H1 (cell line): ENCODE measurements at regions not wholly inside any gene's neighbourhood (a gene's known extent, or its start where the extent isn't known, plus 50 kb on each side); places are given as distances from the start of the nearest gene placed in this dataset.

Experiments
- CTCF ChIA-PET: fragments of 300-600 bp; sonication (Branson Sonifier 250); formaldehyde crosslinking; loops from one replicate; lab custom pipeline; 2021; ENCODE audit not compliant: partially characterized antibody; lab: Charles Lee
- POLR2A ChIA-PET: fragments of 300-600 bp; sonication (Branson Sonifier 250); formaldehyde crosslinking; loops from one replicate; lab custom pipeline; 2021; ENCODE audit warnings: inconsistent platforms; ENCODE audit not compliant: partially characterized antibody; lab: Charles Lee
- DNase-seq, 2 experiments: peaks; one replicate each; pipeline versions ENCODE4 v3.0.0 to v3.0.0-alpha.2; 2010 to 2022; ENCODE audit warnings: low spot score in 2 of 2, low read depth in 1 of 2, mixed read lengths in 1 of 2
- FAIRE-seq: peaks from 2 replicates; lab custom pipeline; 2011; peaks lifted over from hg19 to GRCh38; lab: Jason Lieb, UNC
- H2AFZ ChIP-seq: 2 replicates; pipeline ENCODE4 v1.8.1; 2012; ENCODE audit warnings: low read length, inconsistent platforms
- H2AK5ac ChIP-seq: 2 replicates; pipeline ENCODE4 v1.6.1; 2013; ENCODE audit warnings: low read depth, low read length
- H2BK120ac ChIP-seq: replicated peaks from 2 replicates; pipeline ENCODE3; 2013; ENCODE audit warnings: low read depth, low read length, inconsistent platforms
- H2BK12ac ChIP-seq: 2 replicates; pipeline ENCODE4 v1.6.1; 2013; ENCODE audit warnings: low read depth, low read length
- H2BK15ac ChIP-seq: 2 replicates; pipeline ENCODE4 v1.6.1; 2013; ENCODE audit warnings: low read length
- H2BK20ac ChIP-seq: 2 replicates; pipeline ENCODE4 v1.6.1; 2013; ENCODE audit warnings: low read length
- H2BK5ac ChIP-seq: 2 replicates; pipeline ENCODE4 v1.6.1; 2013; ENCODE audit warnings: low read depth, low read length
- H3K14ac ChIP-seq: 2 replicates; pipeline ENCODE4 v1.6.1; 2013; ENCODE audit warnings: inconsistent platforms; ENCODE audit not compliant: insufficient read length
- H3K18ac ChIP-seq: 2 replicates; pipeline ENCODE4 v1.6.1; 2013; ENCODE audit warnings: low read length; ENCODE audit errors: extremely low read depth
- H3K23ac ChIP-seq: 2 replicates; pipeline ENCODE4 v1.6.1; 2013; ENCODE audit warnings: inconsistent platforms; ENCODE audit not compliant: insufficient read length
- H3K23me2 ChIP-seq: 2 replicates; pipeline ENCODE4 v1.6.1; 2013; ENCODE audit warnings: low read depth, low read length
- H3K27ac ChIP-seq: 2 replicates; pipeline ENCODE4 v1.6.1; 2011; ENCODE audit warnings: low read depth, low read length, inconsistent platforms
- H3K27me3 ChIP-seq, 4 experiments: replicated peaks in 1 of 4; 1 replicate in 1 of 4; 2 replicates in 3 of 4; pipeline versions ENCODE4 v1.6.1 to v1.8.1; 2011 to 2013; ENCODE audit warnings: low read length in 3 of 4, mild to moderate bottlenecking in 3 of 4, inconsistent platforms in 2 of 4, mixed read lengths in 2 of 4, moderate library complexity in 1 of 4; ENCODE audit not compliant: control insufficient read depth in 3 of 4, insufficient read depth in 3 of 4; ENCODE audit errors: extremely low read depth in 1 of 4
- H3K36me3 ChIP-seq, 4 experiments: 2 replicates each; pipeline versions ENCODE4 v1.6.1 to v1.8.1; 2011 to 2013; ENCODE audit warnings: mild to moderate bottlenecking in 4 of 4, low read length in 3 of 4, moderate library complexity in 2 of 4, control low read depth in 1 of 4, inconsistent platforms in 1 of 4; ENCODE audit not compliant: insufficient read depth in 4 of 4, control insufficient read depth in 2 of 4
- H3K4ac ChIP-seq: replicated peaks from 2 replicates; pipeline ENCODE3; 2013; ENCODE audit warnings: low read length, low read depth, mixed read lengths, inconsistent platforms; ENCODE audit not compliant: insufficient read length
- H3K4me1 ChIP-seq, 4 experiments: replicated peaks in 1 of 4; 1 replicate in 1 of 4; 2 replicates in 3 of 4; pipeline versions ENCODE4 v1.6.1 to v1.8.1; 2011 to 2013; ENCODE audit warnings: low read length in 3 of 4, inconsistent platforms in 2 of 4, mixed read lengths in 1 of 4; ENCODE audit not compliant: insufficient read depth in 4 of 4, control insufficient read depth in 3 of 4
- H3K4me2 ChIP-seq, 2 experiments: 2 replicates each; pipeline versions ENCODE4 v1.6.1 to v1.8.1; 2011 to 2013; ENCODE audit warnings: low read depth in 2 of 2, low read length in 2 of 2, control low read depth in 1 of 2, inconsistent platforms in 1 of 2, mild to moderate bottlenecking in 1 of 2; ENCODE audit not compliant: insufficient read depth in 1 of 2
- H3K4me3 ChIP-seq, 4 experiments: fragments of 200-600, 300-600 bp in 1 of 4; sonication (generic), shearing (Covaris generic), sonication (Bioruptor Twin) in 1 of 4; 2 replicates each; pipeline versions ENCODE4 v1.5.1 to v1.8.1; 2011 to 2016; ENCODE audit warnings: low read length in 4 of 4, low read depth in 3 of 4, control low read depth in 2 of 4, inconsistent platforms in 2 of 4, mild to moderate bottlenecking in 2 of 4, mixed read lengths in 1 of 4, moderate library complexity in 1 of 4; ENCODE audit not compliant: insufficient read depth in 2 of 4; ENCODE audit errors: extremely low read depth in 1 of 4
- H3K56ac ChIP-seq: replicated peaks from 2 replicates; pipeline ENCODE3; 2013; ENCODE audit warnings: low read depth, mild to moderate bottlenecking, mixed read lengths, low read length, inconsistent platforms; ENCODE audit not compliant: insufficient read length
- H3K79me1 ChIP-seq: 2 replicates; pipeline ENCODE4 v1.6.1; 2013; ENCODE audit warnings: low read depth, low read length, control low read depth
- H3K79me2 ChIP-seq, 2 experiments: 2 replicates each; pipeline versions ENCODE4 v1.6.1 to v1.8.1; 2012 to 2013; ENCODE audit warnings: low read length in 2 of 2, mild to moderate bottlenecking in 2 of 2, inconsistent platforms in 1 of 2; ENCODE audit not compliant: insufficient read depth in 2 of 2, control insufficient read depth in 1 of 2
- H3K9ac ChIP-seq, 4 experiments: replicated peaks in 1 of 4; 1 replicate in 1 of 4; 2 replicates in 3 of 4; pipeline versions ENCODE4 v1.6.1 to v1.8.1; 2011 to 2013; ENCODE audit warnings: low read depth in 3 of 4, low read length in 3 of 4, control low read depth in 2 of 4, mild to moderate bottlenecking in 2 of 4, moderate library complexity in 2 of 4, inconsistent platforms in 1 of 4; ENCODE audit errors: extremely low read depth in 1 of 4
- H3K9me3 ChIP-seq, 2 experiments: 2 replicates each; pipeline versions ENCODE4 v1.6.1 to v1.8.1; 2012 to 2013; ENCODE audit warnings: mild to moderate bottlenecking in 2 of 2, moderate library complexity in 2 of 2, control low read depth in 1 of 2, inconsistent platforms in 1 of 2, low read depth in 1 of 2, low read length in 1 of 2, mixed read lengths in 1 of 2; ENCODE audit not compliant: insufficient read depth in 2 of 2
- H4K20me1 ChIP-seq, 2 experiments: replicated peaks in 1 of 2; 2 replicates each; pipeline versions ENCODE3 to v1.8.1; 2011 to 2013; ENCODE audit warnings: inconsistent platforms in 2 of 2, low read length in 2 of 2, mild to moderate bottlenecking in 1 of 2; ENCODE audit not compliant: insufficient read depth in 2 of 2, control insufficient read depth in 1 of 2
- H4K5ac ChIP-seq: 2 replicates; pipeline ENCODE4 v1.6.1; 2013; ENCODE audit warnings: low read length, low read depth, mixed read lengths, inconsistent platforms; ENCODE audit not compliant: insufficient read length
- H4K8ac ChIP-seq: 2 replicates; pipeline ENCODE4 v1.8.0; 2013; ENCODE audit warnings: mild to moderate bottlenecking, moderate library complexity, low read length, inconsistent platforms; ENCODE audit not compliant: insufficient read depth; ENCODE audit errors: extremely low read depth
- H4K91ac ChIP-seq: replicated peaks from 2 replicates; pipeline ENCODE3; 2013; ENCODE audit warnings: low read length, mixed read lengths, inconsistent platforms; ENCODE audit not compliant: insufficient read length
- ASH2L ChIP-seq: fragments of 200-600, 300-600 bp; sonication (generic); IDR thresholded peaks from one replicate; pipeline ENCODE4 v1.7.1; 2017; ENCODE audit warnings: low read length
- CTBP2 ChIP-seq: IDR thresholded peaks from 2 replicates; pipeline ENCODE4 v1.7.0; 2011; ENCODE audit warnings: borderline replicate concordance, mild to moderate bottlenecking, moderate library complexity, mixed read lengths, low read length; ENCODE audit not compliant: insufficient read depth, insufficient read length
- EGR1 ChIP-seq: IDR thresholded peaks from 2 replicates; pipeline ENCODE4 v1.6.1; 2011; ENCODE audit warnings: low read depth, low read length, borderline replicate concordance
- EP300 ChIP-seq, 2 experiments: IDR thresholded peaks; 1 replicate in 1 of 2; 2 replicates in 1 of 2; pipeline ENCODE4 v1.6.1; 2011 to 2012; ENCODE audit warnings: low read depth in 2 of 2, low read length in 2 of 2, mild to moderate bottlenecking in 2 of 2, borderline replicate concordance in 1 of 2, inconsistent platforms in 1 of 2, moderate library complexity in 1 of 2
- EZH2 ChIP-seq: fragments of 200-600 bp; sonication (generic); IDR thresholded peaks from 2 replicates; pipeline ENCODE4 v1.7.1; 2012; ENCODE audit warnings: low read depth, mild to moderate bottlenecking, moderate library complexity, low read length, inconsistent platforms; ENCODE audit not compliant: severe bottlenecking
- NANOG ChIP-seq: IDR thresholded peaks from 2 replicates; pipeline ENCODE4 v1.6.1; 2011; ENCODE audit warnings: low read length, low read depth, mild to moderate bottlenecking, inconsistent platforms; ENCODE audit not compliant: insufficient read depth, poor library complexity, severe bottlenecking
- POLR2AphosphoS5 ChIP-seq: IDR thresholded peaks from 2 replicates; pipeline ENCODE4 v1.6.1; 2011; ENCODE audit warnings: low read depth, low read length
- SAP30 ChIP-seq: fragments of 300-600 bp; sonication (generic); IDR thresholded peaks from 2 replicates; pipeline ENCODE4 v1.7.1; 2012; ENCODE audit warnings: low read length, moderate library complexity, mild to moderate bottlenecking, inconsistent platforms; ENCODE audit not compliant: insufficient read depth, insufficient replicate concordance
- SIRT6 ChIP-seq: IDR thresholded peaks from one replicate; pipeline ENCODE4 v1.7.1; 2012; ENCODE audit warnings: low read length, inconsistent platforms
- SIX5 ChIP-seq: IDR thresholded peaks from 2 replicates; pipeline ENCODE4 v1.6.1; 2011; ENCODE audit warnings: mild to moderate bottlenecking, low read depth, low read length
- SRF ChIP-seq: IDR thresholded peaks from 2 replicates; pipeline ENCODE4 v1.6.1; 2011; ENCODE audit warnings: mild to moderate bottlenecking, low read depth, low read length, moderate library complexity
- ZNF274 ChIP-seq: IDR thresholded peaks from 2 replicates; pipeline ENCODE4 v1.7.0; 2012; ENCODE audit warnings: low read length, borderline replicate concordance; ENCODE audit errors: extremely low read depth
- WGBS, 2 experiments: shearing (Covaris generic) in 1 of 2; methylation state at CpG; one replicate each; pipeline versions ENCODE4 v1.1.6 to v1.1.7; 2013 to 2015; ENCODE audit warnings: low lambda C conversion rate in 2 of 2, mixed read lengths in 2 of 2, inconsistent platforms in 1 of 2, low coverage in 1 of 2, missing lambda C conversion rate in 1 of 2; ENCODE audit not compliant: insufficient replicate concordance in 2 of 2, insufficient coverage in 1 of 2, insufficient read length in 1 of 2; ENCODE audit errors: extremely low coverage in 1 of 2, missing lambda C conversion rate in 1 of 2; 5-methylcytosine and 5-hydroxymethylcytosine counted together

- no peak overlapping the region for H3K18ac ChIP-seq
- H3K4me3 ChIP-seq = no peak overlapping the region
- peak overlapping the region; percentile 77 for H2AFZ ChIP-seq
- no peaks in the 10 kb centered on the region for H3K79me1 ChIP-seq
- H3K23ac ChIP-seq = no peak overlapping the region
- TF ChIP-seq SIRT6 = no peak
- TF ChIP-seq EZH2 = no peak
- no peak for TF ChIP-seq NANOG
- TF ChIP-seq EP300 (IDR thresholded peaks at IDR 0.05; ENCODE audit: borderline replicate concordance in 1 of 2, low read depth in 2 of 2, low read length in 2 of 2) = no peak
- no peak for TF ChIP-seq EGR1
- no peak for TF ChIP-seq ZNF274
- no peak for TF ChIP-seq ASH2L
- TF ChIP-seq POLR2AphosphoS5 = no peak
- no peak for TF ChIP-seq CTBP2
- TF ChIP-seq SAP30 = no peak
- TF ChIP-seq SIX5 = no peak
- TF ChIP-seq SRF = no peak
- H3K14ac ChIP-seq = no peak overlapping the region
- no peaks in the 10 kb centered on the region for H3K27me3 ChIP-seq
- H3K9ac ChIP-seq = no peak overlapping the region
- H2BK12ac ChIP-seq = no peak overlapping the region
- POLR2A ChIA-PET = no interaction called here
- no peak overlapping the region for H3K27ac ChIP-seq
- no peak overlapping the region for H4K5ac ChIP-seq
- WGBS, 2 experiments = 85% methylated on average over 3 of the region's 3 CpGs; no CpG with 5 or more reads in 1 of the 2 experiments
- no peaks in the 10 kb centered on the region for H3K23me2 ChIP-seq
- no peaks in the 10 kb centered on the region for H3K79me2 ChIP-seq
- no peak overlapping the region for H2AK5ac ChIP-seq
- H2BK120ac ChIP-seq = no peak overlapping the region
- H3K4ac ChIP-seq = no peak overlapping the region
- H4K8ac ChIP-seq = no peak overlapping the region
- no peak overlapping the region for H3K56ac ChIP-seq
- no peak overlapping the region for H3K4me2 ChIP-seq
- H3K4me1 ChIP-seq = no peaks in the 10 kb centered on the region
- no peak overlapping the region for H2BK15ac ChIP-seq
- H4K91ac ChIP-seq = no peak overlapping the region
- H3K9me3 ChIP-seq = no peaks in the 10 kb centered on the region
- DNase-seq = no peak
- no peaks in the 10 kb centered on the region for H3K36me3 ChIP-seq
- no peak overlapping the region for H2BK5ac ChIP-seq
- no peaks in the 10 kb centered on the region for H4K20me1 ChIP-seq
- H2BK20ac ChIP-seq = no peak overlapping the region
- FAIRE-seq = no peak
- CTCF ChIA-PET = no interaction called here
Measured at GRCh38 chr6:155678361-155678760, 222.7 kb upstream of the NOX3 start.
